Chondrocyte (in vitro differentiated cells): ENCODE measurements at regions not wholly inside any gene's neighbourhood (a gene's known extent, or its start where the extent isn't known, plus 50 kb on each side); places are given as distances from the start of the nearest gene placed in this dataset.

Experiments used
- DNase-seq: peaks from one replicate; pipeline ENCODE4 v3.0.0; 2021; ENCODE audit warnings: mixed read lengths, low spot score
- H3K27ac Mint-ChIP-seq: one replicate; pipeline ENCODE4 v1.8.0; 2021; ENCODE audit warnings: mild to moderate bottlenecking, moderate library complexity, mixed read lengths; ENCODE audit not compliant: unreplicated experiment
- H3K27me3 Mint-ChIP-seq: 2 replicates; pipeline ENCODE4 v1.8.0; 2021; ENCODE audit warnings: low read depth, mixed read lengths
- H3K36me3 Mint-ChIP-seq: 2 replicates; pipeline ENCODE4 v1.8.0; 2021; ENCODE audit warnings: low read depth, mixed read lengths
- H3K4me1 Mint-ChIP-seq: 2 replicates; pipeline ENCODE4 v1.8.0; 2021; ENCODE audit warnings: low read depth, mild to moderate bottlenecking, mixed read lengths
- H3K4me3 Mint-ChIP-seq: one replicate; pipeline ENCODE4 v1.8.0; 2021; ENCODE audit warnings: mild to moderate bottlenecking, moderate library complexity, mixed read lengths; ENCODE audit not compliant: unreplicated experiment
- H3K9me3 Mint-ChIP-seq: 2 replicates; pipeline ENCODE4 v1.8.0; 2021; ENCODE audit warnings: low read depth, mixed read lengths
- TF ChIP-seq, protein P1 (sequence below): fragments of 200-600 bp; sonication (generic); IDR thresholded peaks from 2 replicates; pipeline ENCODE4 v1.5.0; 2021; ENCODE audit warnings: antibody characterized with exemption, mild to moderate bottlenecking, moderate library complexity

GRCh38 chr4:74660866-74661265 lies 133.5 kb downstream of the BTC start:
- peaks cover 6% of the 10 kb centered on the region for H3K27me3 Mint-ChIP-seq
- DNase-seq, result no peak
- no peak overlapping the region for H3K4me3 Mint-ChIP-seq
- TF ChIP-seq, protein P1, sequence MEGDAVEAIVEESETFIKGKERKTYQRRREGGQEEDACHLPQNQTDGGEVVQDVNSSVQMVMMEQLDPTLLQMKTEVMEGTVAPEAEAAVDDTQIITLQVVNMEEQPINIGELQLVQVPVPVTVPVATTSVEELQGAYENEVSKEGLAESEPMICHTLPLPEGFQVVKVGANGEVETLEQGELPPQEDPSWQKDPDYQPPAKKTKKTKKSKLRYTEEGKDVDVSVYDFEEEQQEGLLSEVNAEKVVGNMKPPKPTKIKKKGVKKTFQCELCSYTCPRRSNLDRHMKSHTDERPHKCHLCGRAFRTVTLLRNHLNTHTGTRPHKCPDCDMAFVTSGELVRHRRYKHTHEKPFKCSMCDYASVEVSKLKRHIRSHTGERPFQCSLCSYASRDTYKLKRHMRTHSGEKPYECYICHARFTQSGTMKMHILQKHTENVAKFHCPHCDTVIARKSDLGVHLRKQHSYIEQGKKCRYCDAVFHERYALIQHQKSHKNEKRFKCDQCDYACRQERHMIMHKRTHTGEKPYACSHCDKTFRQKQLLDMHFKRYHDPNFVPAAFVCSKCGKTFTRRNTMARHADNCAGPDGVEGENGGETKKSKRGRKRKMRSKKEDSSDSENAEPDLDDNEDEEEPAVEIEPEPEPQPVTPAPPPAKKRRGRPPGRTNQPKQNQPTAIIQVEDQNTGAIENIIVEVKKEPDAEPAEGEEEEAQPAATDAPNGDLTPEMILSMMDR, result no peak
- peaks cover 10% of the 10 kb centered on the region for H3K4me1 Mint-ChIP-seq
- H3K27ac Mint-ChIP-seq, result no peak overlapping the region
- H3K9me3 Mint-ChIP-seq, result no peaks in the 10 kb centered on the region
- H3K36me3 Mint-ChIP-seq, result no peaks in the 10 kb centered on the region

DNA sequence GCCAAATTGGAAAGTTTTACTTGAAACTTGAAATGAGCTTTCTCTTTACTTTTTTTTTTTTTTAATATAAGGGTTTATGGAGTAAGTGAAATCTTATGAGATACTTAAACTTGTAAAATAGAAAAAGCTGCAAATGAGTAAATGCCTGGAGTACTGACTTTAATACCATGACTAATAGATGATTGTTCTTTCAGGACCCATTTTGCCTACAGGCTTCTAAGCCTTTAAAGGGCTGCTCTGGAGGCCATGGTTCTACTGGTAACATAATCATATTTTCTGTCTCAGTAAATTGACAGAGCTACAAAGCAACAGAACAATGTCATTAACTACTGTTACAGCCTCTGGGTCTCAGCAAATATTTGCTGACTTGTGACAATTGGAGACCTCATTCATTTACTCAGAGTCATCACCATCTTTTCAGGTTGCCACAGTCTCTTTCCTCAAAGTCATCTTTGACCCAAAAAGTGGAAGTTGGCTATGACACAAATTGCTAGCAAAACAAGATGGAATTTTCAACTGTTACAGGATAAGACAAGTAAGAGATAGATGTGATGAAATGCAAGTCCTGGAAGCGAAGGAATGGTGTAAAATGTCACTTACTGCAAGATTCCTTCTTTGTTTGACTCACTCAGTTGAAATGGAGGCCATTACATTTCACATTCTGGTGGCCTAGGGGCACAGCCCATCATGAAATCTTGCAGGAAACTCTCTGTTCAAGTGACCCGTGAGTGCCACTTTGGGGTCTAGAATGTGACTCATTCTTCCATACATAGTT lies 132.7 kb downstream of the BTC start:
- Mint-ChIP-seq H3K27me3 (peaks cover 6% of the 10 kb centered on the region), H3K36me3 (no peaks in the 10 kb centered on the region), H3K27ac (no peak overlapping the region), H3K4me3 (no peak overlapping the region), H3K4me1 (peaks cover 10% of the 10 kb centered on the region), H3K9me3 (no peaks in the 10 kb centered on the region)
- TF ChIP-seq, protein P1, result no peak
- no peak for DNase-seq

- Mint-ChIP-seq H3K27ac (no peak overlapping the region), H3K36me3 (no peaks in the 10 kb centered on the region), H3K27me3 (peaks cover 12% of the 10 kb centered on the region), H3K9me3 (no peaks in the 10 kb centered on the region), H3K4me1 (peaks cover 10% of the 10 kb centered on the region), H3K4me3 (no peak overlapping the region)
- no peak for DNase-seq
- TF ChIP-seq, protein P1, result no peak
Measured at GRCh38 chr4:74663631-74664030, 130.7 kb downstream of the BTC start.

DNA sequence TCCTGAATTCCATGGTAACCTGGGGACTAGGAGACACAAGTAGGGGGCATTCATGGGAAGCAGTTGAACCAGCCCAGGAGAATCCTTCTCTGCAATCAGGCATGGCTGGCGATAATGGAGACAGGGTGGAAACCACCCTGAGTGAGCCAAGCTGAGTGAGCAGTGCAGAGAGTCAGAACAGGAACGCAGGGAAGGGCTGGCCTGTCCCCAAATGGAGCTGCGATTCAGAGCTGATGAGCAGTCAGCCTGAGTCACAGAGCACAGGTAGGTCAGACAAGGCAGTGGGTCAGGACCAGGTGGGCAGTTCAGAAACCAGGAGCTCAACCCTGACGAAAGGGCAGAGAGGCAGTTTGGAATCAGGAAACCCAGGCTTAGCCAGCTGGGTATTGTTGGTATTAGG lies 129.0 kb downstream of the BTC start:
- DNase-seq, result no peak
- Mint-ChIP-seq H3K4me1 (no peaks in the 10 kb centered on the region), H3K36me3 (no peaks in the 10 kb centered on the region), H3K9me3 (no peaks in the 10 kb centered on the region), H3K27ac (no peak overlapping the region), H3K27me3 (peaks cover 20% of the 10 kb centered on the region), H3K4me3 (no peak overlapping the region)
- TF ChIP-seq, protein P1, result no peak

DNA sequence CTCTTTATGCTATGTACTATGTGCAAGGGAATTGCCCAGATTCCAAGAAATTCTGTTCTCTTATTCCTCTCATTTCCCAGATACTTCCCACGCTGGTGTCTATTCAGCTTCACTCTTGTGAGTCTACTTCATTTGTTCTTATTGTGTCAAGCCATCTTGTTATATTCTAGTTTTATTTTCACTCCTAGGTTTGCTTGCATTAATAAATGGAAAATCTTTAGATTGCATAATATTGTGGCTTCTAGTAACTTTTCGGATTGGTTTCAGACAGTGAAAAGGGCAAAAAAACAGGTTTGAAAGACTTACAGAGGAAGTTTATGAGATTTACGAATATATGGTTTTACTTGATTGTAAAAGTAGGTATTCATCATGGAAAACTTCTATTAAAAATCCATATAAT lies 128.4 kb downstream of the BTC start:
- peaks cover 20% of the 10 kb centered on the region for H3K27me3 Mint-ChIP-seq
- H3K4me3 Mint-ChIP-seq, result no peak overlapping the region
- DNase-seq, result no peak
- H3K4me1 Mint-ChIP-seq, result no peaks in the 10 kb centered on the region
- H3K27ac Mint-ChIP-seq, result no peak overlapping the region
- no peaks in the 10 kb centered on the region for H3K9me3 Mint-ChIP-seq
- H3K36me3 Mint-ChIP-seq, result no peaks in the 10 kb centered on the region
- TF ChIP-seq, protein P1, result no peak
